Amniotic stem cell (primary cell): ENCODE measurements at regions not wholly inside any gene's neighbourhood (a gene's known extent, or its start where the extent isn't known, plus 50 kb on each side); places are given as distances from the start of the nearest gene placed in this dataset.
A peak's percentile ranks its signal among the peaks of the same experiment; 100 is the strongest.
"Not testable (repeated sequence)": the region's sequence is repeated elsewhere in the genome, so short reads cannot be mapped to it uniquely, and the experiment has no call there.

Experiments used
- DNase-seq: peaks from one replicate; lab custom pipeline; 2025; lab: John Stamatoyannopoulos, UW

- DNase-seq = no peak
These were observed 191.8 kb downstream of the TMEM200A start for GRCh38 chr6:130557481-130558112.

DNA sequence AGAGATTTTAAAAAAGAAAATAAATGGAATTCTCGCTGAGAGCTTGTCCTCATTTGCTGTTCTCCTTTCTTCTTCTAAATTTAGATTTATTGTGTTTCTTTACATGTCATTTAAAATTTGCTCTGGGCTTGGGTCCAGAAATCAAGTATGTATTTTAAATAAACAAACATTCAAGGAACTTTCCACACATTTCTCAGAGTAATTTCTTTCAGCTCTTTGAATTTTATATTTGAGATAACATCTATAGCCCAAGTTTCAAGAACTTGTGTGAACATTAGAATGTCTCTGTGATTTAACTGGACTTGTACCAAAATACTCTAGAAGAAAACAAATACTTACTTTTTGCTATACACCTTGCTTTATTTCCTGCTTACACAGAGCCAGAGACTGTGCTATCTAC is 192.3 kb downstream of the TMEM200A start:
- DNase-seq = no peak

GRCh38 chr6:130559166-130559565 is 193.3 kb downstream of the TMEM200A start:
- DNase-seq = no peak

- no peak for DNase-seq
These were observed 194.4 kb downstream of the TMEM200A start for GRCh38 chr6:130560231-130560630.

DNA sequence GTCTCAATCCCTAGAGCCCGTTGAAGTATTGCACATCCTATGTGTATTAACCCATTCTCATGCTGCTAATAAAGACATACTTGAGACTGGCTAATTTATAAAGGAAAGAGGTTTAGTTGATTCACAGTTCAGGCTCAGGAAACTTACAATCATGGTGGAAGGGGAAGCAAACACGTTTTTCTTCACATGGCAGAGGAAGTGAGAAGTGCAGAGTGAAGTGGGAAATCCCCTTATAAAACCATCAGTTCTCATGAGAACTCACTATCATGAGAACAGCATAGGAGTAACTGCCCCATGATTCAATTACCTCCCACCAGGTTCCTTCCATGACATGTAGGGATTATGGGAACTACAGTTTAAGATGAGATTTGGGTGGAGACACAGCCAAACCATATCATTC is 195.3 kb downstream of the TMEM200A start:
- not testable (repeated sequence) for DNase-seq

DNA sequence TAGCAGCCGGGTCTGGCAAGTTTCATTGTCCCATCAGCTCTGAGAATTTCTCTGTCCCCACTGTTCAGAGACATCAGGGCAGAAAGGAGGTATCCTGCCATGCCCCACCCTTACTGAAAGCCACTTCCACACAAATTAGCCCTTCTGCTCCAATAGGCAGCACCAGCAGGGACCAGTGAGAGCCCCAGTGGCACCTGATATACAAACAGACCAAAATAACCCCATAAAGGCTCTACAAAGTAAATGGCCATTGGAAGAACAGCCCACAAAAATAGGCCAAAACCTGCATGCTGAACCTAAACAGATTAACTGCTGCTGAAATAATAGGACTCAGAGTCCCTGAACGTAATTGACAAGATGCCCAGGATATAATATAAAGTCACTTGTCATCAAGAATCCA is 199.9 kb downstream of the TMEM200A start:
- DNase-seq = no peak

- no peak for DNase-seq
These were observed 208.3 kb downstream of the TMEM200A start for GRCh38 chr6:130574146-130574545.

DNA sequence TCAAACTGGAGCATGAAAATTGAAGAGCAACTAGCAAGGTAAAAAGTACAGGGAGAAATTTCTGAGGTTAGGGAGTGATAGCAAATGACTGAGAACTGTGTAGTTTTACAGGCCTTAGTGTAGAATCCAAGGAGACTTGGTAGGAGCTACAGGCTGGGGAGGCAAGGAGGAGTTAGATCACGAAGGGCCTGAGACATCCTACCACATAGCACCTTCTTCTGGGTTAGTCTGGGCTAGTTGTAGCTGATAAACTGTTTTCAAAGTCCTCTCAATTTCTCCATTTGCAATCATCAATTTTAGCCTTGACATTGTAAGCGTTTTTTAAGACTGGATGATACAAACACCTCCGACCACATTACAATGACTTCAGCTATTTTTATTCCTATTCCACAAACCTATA is 209.7 kb downstream of the TMEM200A start:
- no peak for DNase-seq

DNA sequence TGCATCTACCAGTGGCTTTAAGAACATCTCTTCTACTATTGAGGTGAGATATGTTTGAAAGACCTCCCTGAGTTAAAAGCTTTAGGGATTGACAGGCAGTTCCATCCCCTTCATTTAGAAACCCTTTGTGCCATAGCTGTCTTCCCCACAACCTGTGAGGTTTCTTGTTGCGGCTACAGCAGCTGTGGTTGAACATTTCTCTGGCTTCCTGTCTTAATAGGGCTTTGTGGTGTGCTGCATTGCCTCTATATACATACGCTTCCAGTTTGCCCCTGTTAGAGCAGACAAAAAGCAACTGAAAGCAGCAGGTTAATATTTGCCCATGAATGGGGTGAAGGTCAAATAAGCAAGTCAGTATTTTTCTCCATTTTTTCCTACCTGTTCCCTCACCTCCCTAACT is 210.2 kb downstream of the TMEM200A start:
- DNase-seq = no peak

- DNase-seq = no peak
These were observed 211.5 kb downstream of the TMEM200A start for GRCh38 chr6:130577178-130577919.

- DNase-seq = no peak
These were observed 212.9 kb downstream of the TMEM200A start for GRCh38 chr6:130578713-130579112.

DNA sequence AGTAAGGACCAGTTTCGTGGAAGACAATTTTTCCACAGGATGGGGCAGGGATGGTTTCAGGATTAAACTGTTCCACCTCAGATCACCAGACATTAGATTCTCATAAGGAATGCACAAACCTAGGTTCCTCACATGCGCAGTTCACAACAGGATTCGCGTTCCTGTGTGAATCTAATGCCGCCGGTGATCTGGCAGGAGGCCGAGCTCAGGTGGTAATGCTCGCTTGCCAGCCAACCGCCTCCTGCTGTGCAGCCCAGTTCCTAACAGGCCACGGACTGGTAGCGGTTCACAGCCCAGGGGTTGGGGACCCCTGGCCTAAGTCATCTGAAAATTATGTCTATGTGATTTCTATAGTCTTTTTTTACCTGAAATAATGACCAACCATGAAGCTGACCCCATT is 217.5 kb downstream of the TMEM200A start:
- DNase-seq = no peak

- DNase-seq = no peak
These were observed 219.8 kb downstream of the TMEM200A start for GRCh38 chr6:130585587-130585986.

- no peak for DNase-seq
These were observed 222.1 kb downstream of the TMEM200A start for GRCh38 chr6:130587778-130588520.

DNA sequence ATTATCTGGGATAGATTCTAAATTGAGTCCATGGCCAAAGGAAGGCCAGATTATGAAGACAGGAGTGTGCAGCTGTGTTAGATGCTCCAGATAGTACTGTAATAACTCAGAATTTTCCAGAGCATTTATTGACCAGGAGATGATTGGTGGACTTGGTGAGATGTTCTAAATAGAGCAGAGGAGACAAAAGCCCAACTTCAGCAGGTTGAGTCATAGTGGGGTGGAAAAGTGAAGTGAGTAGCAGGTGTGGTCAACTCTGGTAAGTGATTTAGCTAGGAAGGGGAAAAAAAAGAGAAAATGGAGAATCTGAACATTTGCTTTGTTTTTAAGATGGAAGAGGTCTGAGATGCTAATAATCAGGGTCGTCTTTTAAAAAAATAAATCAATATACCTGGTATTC is 227.4 kb downstream of the TMEM200A start:
- DNase-seq = no peak

GRCh38 chr6:130593948-130594347 is 228.1 kb downstream of the TMEM200A start:
- no peak for DNase-seq

DNA sequence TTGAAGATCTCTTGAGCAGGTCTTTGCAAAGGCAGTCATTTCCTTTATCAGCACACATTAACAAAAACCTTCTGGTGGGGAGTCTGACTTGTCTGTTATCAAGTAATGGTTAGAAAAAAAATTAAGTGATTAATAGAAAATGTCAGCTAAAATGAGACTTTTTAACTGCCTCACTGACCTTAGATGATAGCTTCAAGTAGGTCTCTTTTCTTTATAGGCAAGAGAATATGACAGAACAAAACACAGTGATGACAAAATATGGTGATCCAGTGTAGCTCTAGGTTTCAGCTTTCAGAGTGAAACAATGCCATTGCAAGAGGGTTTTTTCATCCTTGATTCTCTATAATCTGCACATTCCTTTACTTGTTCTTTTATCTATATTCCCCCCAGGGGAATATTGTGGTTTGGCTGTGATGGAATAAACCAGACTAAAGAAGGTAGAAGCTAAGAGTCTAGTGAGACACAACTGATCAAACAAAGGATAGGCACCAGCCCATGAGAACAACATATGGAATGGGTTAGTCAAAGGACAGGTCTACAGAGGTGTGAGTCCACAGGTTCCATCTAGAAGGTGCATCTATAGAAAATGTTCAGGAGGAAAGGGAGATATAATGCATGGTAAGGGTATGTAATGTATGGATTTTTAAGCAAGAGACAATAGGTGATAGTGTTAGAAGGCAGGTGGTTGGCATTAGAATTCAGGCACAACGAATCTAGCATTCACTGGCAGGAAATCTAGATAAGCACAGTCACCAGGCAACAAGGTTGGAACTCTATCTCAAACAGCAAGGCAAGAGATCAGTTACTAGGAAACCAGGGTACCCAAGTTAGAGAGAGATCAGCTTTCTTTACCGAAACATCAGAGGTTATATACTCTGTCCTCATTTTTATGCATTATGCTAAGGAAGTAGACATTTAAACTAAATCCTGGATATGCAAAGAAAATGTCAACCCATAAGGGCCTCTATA is 228.9 kb upstream of the SMLR1 start:
- no peak for DNase-seq

GRCh38 chr6:130600880-130601341 is 226.3 kb upstream of the SMLR1 start:
- no peak for DNase-seq

GRCh38 chr6:130602151-130602770 is 224.9 kb upstream of the SMLR1 start:
- DNase-seq = peak; percentile 89

DNA sequence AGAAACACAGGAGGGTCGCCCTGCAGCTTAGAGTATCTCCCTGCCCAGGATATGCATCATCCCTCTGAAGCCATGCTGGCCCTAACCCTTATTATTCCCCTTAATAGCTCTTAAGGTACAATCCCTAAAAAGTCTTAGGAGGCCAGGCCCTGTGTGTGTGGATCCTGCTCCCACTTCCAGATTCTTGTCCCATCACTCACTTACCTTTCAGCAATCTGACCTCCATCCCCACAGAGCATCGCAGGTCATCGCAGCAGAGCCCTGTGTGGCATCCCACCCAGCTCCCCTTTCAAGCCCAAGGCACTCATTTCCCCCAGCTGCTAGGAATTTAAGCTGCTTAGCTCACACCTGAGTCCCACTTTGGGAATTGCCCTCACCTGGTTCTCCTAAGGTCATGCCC is 223.8 kb upstream of the SMLR1 start:
- no peak for DNase-seq

DNA sequence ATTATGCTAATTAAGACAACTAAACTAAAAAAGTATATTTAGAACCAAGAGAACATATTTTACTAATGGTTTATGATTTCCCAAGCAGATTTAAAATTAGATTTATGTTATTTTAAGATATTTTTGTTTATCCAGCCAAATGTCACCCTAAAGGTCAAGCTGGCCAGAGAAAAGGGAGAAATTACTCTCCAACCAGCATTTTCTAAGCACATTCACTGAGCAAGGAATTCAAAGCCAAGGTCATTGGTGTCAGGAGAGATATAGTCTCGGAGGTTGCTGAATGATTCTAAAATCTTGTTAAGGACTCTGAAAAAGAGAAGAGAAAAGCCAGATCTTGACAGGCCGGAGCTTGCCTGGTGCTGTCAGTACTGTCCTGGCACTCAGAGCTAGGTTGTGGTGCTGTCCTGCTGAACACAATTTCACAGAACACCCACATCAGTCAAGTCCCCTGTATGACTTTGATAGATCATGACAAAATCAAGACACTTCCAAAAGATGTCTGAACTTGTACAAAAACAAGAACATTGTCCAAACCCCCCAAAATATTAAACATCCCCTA is 222.3 kb upstream of the SMLR1 start:
- no peak for DNase-seq
